OCI-LY7 (cell line): ENCODE measurements at regions not wholly inside any gene's neighbourhood (a gene's known extent, or its start where the extent isn't known, plus 50 kb on each side); places are given as distances from the start of the nearest gene placed in this dataset.

ENCODE experiments used
- CTCF ChIP-seq: fragments of 200-600 bp; sonication (generic); conservative IDR thresholded peaks from 2 replicates; pipeline ENCODE4 v1.5.1; 2014; ENCODE audit warnings: mild to moderate bottlenecking, antibody characterized with exemption, low read length, moderate library complexity, mixed read lengths
- EZH2phosphoT487 ChIP-seq: fragments of 200-600 bp; sonication (generic); IDR thresholded peaks from 2 replicates; pipeline ENCODE4 v1.6.1; 2018; ENCODE audit warnings: low read depth, borderline replicate concordance, mild to moderate bottlenecking, mixed run types, antibody characterized with exemption, low read length, moderate library complexity, mixed read lengths

GRCh38 chr15:93770788-93771187 lies 460.6 kb upstream of the MCTP2 start:
- TF ChIP-seq EZH2phosphoT487 (no peak), CTCF (no peak)
